Omental fat pad (tissue), 3 donors: ENCODE measurements at regions not wholly inside any gene's neighbourhood (a gene's known extent, or its start where the extent isn't known, plus 50 kb on each side); places are given as distances from the start of the nearest gene placed in this dataset.

Experiments
- ATAC-seq: fragments of 150-250 bp; one replicate; pipeline ENCODE4 v1.9.1; 2016; ENCODE audit warnings: mild to moderate bottlenecking, moderate library complexity; ENCODE audit not compliant: low FRiP score
- DNase-seq: peaks from one replicate; pipeline ENCODE4 v3.0.0-alpha.2; 2019; ENCODE audit warnings: low spot score
- CTCF ChIP-seq, 3 donors: fragments of 450-650 bp; IDR thresholded peaks; one replicate each; pipeline ENCODE4 v1.5.1; 2016 to 2017; ENCODE audit warnings: antibody characterized with exemption in 3 of 3, mild to moderate bottlenecking in 3 of 3, moderate library complexity in 2 of 3

DNA sequence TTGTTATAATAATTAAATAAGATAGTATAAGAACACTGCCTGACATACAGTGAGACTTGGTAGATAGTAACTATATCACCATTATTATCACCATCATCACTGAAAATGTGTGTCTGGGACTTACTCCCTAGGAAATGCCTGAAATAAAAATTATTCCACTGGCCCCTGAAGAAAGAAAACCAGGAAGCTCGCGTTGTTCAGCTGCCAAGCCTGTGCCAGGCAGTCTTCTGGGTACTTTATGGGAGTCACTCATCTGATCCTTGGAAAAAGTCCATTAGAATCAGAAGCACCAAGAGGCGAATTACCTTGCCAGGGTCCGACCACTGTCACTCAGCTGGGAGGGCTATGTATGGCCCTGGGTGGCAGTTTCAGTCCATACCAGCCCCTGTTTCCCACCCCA, 220.3 kb upstream of the TPM1 start:
- TF ChIP-seq CTCF (IDR thresholded peaks at IDR 0.05): no peak
- ATAC-seq: no peak

GRCh38 chr15:62823561-62823960, 219.0 kb upstream of the TPM1 start:
- no peak for ATAC-seq
- no peak for TF ChIP-seq CTCF (IDR thresholded peaks at IDR 0.05)
- no peak for DNase-seq

More for the DNA sequence above, 220.3 kb upstream of the TPM1 start:
- DNase-seq: no peak

DNA sequence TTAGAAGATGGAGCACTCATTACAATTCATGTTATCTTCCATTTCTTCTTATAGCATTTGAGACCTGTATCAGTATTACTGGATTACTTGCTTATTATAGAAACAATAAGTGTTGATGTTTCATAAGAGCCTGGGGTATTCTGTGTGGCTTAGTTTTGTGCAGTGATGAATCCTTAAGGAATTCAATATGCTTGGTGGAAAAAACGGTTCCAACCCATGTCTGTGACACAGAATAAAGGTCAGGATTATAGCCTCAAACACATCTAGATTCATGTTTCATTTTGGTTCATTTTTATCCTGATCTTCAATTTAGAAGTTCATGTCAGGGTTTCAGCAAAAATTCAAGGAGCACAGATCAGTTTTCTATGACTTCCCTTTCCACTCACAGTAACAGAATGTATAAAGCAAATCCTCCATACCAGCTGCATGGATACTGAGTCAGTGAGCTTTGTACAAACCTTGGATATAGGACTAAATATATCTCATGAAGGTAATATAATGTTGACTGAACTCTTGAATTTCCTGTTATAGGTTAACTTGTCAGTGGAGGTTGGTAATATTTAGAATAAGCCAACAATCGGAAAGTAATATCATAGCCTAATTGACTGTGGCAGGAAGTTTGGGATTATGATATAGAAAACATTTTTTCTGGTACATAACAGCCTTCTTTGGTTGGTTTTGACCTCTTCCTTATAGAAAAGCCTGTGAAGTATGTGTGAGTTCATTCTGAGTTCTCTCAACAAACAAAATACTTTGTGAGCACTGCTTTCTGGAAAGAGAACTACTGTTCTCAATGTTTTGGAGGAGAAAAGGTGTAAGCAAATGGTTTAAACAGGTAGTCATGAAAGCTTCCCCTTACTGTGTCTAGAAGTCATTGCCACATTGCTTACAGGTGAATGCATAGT, 218.2 kb upstream of the TPM1 start:
- ATAC-seq: no peak
- no peak for TF ChIP-seq CTCF (IDR thresholded peaks at IDR 0.05)
- DNase-seq: no peak

- ATAC-seq: no peak
- no peak for DNase-seq
- no peak for TF ChIP-seq CTCF (IDR thresholded peaks at IDR 0.05)
These were observed 217.4 kb upstream of the TPM1 start for GRCh38 chr15:62825191-62825590.

DNA sequence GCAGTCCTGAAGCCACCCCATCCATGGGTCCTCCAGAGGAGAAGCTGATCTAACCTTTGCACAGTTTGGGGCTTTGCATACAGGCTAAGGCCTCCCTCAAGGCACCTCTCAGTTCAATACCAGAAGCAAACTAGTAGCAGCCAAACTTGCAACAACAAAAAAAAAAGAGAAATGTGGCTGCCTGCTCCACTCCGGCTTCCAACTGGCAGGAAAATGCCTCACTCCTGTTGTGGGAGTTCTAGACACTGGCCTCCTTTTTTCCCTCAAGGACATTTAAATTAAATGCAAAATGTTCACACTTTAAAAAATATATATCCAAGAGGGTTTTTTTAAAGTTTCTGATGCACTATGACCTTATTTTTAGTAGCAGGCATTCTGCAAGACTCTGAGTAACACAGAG, 216.0 kb upstream of the TPM1 start:
- TF ChIP-seq CTCF (IDR thresholded peaks at IDR 0.05): no peak
- DNase-seq (no peak), ATAC-seq (no peak)

DNA sequence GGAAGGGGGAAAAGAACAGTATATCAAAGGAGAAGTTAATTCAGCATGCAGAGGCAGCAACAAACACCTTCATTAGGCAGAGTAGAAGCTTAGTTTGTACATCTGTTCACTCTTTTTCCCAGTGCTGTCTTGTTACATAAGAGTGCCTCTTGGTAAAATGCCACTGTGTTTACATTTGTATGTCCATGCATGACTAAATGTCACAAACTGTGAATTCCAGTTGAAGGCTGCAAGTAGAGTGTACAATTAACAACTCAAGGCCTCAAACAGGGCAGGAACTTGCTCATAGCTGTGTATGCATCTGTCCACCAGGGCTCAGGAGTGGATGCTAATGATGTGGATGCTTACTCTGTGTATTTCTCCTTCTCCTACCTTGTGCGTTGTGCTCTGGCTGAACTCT, 214.2 kb upstream of the TPM1 start:
- DNase-seq: no peak
- no peak for ATAC-seq
- no peak for TF ChIP-seq CTCF (IDR thresholded peaks at IDR 0.05)

GRCh38 chr15:62832231-62832630, 210.3 kb upstream of the TPM1 start:
- ATAC-seq (no peak), DNase-seq (no peak)
- TF ChIP-seq CTCF (IDR thresholded peaks at IDR 0.05): no peak
